ENCODE measurements at regions not wholly inside any gene's neighbourhood (a gene's known extent, or its start where the extent isn't known, plus 50 kb on each side); places are given as distances from the start of the nearest gene placed in this dataset.

DNA sequence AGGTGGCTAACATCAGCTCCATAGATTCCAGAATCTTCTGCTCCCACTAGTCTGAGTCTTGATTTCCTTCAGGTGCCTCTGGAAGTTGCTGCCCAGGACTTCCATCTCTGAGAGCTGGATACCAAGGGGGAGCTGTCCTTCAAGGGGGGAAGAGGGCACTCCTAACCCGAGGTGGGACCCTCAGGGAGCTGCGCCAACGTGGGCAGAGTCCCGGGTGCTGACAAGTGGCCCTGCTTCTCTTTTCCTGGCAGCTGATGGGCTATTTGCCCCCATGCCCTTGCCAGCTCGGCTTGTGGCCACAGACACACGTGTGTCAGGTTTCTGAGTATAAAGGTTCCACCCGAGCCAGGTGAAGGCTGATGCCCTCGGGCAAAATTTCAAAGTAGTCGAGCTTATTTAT lies 272.5 kb downstream of the TTC8 start:
- TF ChIP-seq EZH2 (IDR thresholded peaks at IDR 0.05) = no peak
- no peak for TF ChIP-seq CTCF (IDR thresholded peaks at IDR 0.05)
- TF ChIP-seq EZH2phosphoT487 (IDR thresholded peaks at IDR 0.05) = no peak

Data from neural progenitor cell (in vitro differentiated cells).